K562 (cell line): ENCODE measurements at regions not wholly inside any gene's neighbourhood (a gene's known extent, or its start where the extent isn't known, plus 50 kb on each side); places are given as distances from the start of the nearest gene placed in this dataset.

Source experiments
- CTCF ChIP-seq, 3 experiments: IDR thresholded peaks in 2 of 3; conservative IDR thresholded peaks in 1 of 3; 2 replicates each; pipeline ENCODE4 v1.5.1; 2011 to 2012; ENCODE audit warnings: low read length in 3 of 3, mild to moderate bottlenecking in 3 of 3, control low read depth in 2 of 3, improper control_type of control experiment in 1 of 3, inconsistent platforms in 1 of 3, low read depth in 1 of 3, mixed read lengths in 1 of 3, moderate library complexity in 1 of 3; ENCODE audit not compliant: insufficient read depth in 2 of 3
- GMEB1 ChIP-seq: fragments of 250-450 bp; sonication (Bioruptor Pico); IDR thresholded peaks from 2 replicates; pipeline ENCODE4 v1.4.0; 2020; ENCODE audit warnings: mild to moderate bottlenecking
- KLF10 ChIP-seq: fragments of 250-450 bp; sonication (Bioruptor Pico); IDR thresholded peaks from 2 replicates; pipeline ENCODE4 v1.6.1; 2021; ENCODE audit warnings: matching md5 sums
- RNF219 ChIP-seq: fragments of 250-450 bp; sonication (Bioruptor Pico); IDR thresholded peaks from 2 replicates; pipeline ENCODE4 v1.5.0; 2022; ENCODE audit warnings: mild to moderate bottlenecking

GRCh38 chr2:167818521-167818920, 428.9 kb downstream of the STK39 start:
- TF ChIP-seq KLF10 (CRISPR knock-in tag): no peak
- TF ChIP-seq CTCF (IDR thresholded peaks at IDR 0.05 in 2 of 3, conservative IDR thresholded peaks at IDR 0.05 in 1 of 3; ENCODE audit: insufficient read depth in 2 of 3, low read depth in 1 of 3, low read length in 3 of 3): no peak
- no peak for TF ChIP-seq RNF219 (CRISPR knock-in tag)
- TF ChIP-seq GMEB1 (CRISPR knock-in tag): no peak
